ENCODE measurements at regions not wholly inside any gene's neighbourhood (a gene's known extent, or its start where the extent isn't known, plus 50 kb on each side); places are given as distances from the start of the nearest gene placed in this dataset.

- no peak for DNase-seq (ENCODE audit: low read depth)
Observed at GRCh38 chr7:93651603-93652159, 77.2 kb upstream of the CALCR start.

GRCh38 chr7:93646538-93646937 is 72.0 kb upstream of the CALCR start:
- no peak for DNase-seq (ENCODE audit: low read depth)

DNA sequence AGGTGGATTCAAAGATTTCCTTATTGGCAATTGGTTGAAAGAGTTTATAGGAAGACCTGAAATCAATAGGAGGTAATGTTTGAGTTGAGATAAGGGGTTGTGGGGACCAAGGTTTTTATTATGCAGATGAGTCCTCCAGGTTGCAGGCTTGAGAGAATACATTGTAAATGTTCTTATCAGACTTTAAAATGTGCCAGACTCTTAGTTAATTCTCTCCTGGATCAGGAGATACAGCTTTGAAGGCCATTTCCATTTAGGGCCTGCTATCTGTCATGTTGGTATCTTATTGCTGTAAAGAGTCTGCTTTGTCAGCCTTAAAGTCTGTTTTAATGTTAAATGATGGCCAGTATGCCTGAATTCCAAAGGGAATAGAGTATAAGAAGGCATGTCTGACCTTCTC is 61.8 kb upstream of the CALCR start:
- DNase-seq (ENCODE audit: low read depth): no peak

DNA sequence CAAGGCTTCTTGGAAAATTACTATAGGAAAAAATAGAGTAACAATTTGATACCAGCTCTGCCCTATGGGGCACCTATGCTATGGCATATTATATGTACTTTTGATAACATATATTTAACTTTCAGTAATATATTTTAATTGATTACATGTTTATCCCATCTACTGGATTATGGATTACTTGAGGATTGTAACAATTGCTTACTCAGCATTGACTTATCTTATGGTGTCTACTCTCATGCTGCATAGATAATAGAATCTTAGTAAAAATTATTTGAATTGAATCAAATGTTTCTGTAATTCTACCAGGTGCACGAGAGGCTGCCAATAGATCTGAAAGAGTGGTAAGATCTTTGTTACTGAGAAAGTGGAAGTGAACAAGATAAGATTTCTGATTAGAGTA is 57.8 kb upstream of the CALCR start:
- no peak for DNase-seq (ENCODE audit: low read depth)

DNA sequence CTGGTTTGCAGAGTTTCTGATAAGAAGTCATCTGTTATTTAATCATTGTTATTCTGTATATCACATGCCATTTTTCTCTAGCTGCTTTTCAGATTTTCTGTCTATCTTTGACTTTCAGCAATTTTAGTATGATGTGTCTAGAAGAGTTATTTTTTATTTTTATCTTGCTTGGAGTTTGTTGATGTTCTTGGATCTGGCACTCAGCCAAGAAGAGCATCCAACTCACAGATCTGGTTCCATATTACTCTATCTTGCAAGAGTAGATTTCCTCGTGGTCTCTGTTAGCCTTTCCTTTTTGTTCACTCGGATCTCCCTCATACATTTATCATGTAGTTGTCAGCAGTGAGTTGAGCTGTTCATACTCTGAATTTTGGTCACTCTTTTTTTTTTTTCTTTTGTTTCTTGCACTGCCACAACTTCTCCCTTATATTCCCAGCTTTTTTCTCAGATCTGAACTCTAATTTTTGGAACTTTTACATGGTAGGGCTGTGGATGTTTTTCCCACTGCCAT is 54.8 kb upstream of the CALCR start:
- DNase-seq (ENCODE audit: low read depth): no peak

DNA sequence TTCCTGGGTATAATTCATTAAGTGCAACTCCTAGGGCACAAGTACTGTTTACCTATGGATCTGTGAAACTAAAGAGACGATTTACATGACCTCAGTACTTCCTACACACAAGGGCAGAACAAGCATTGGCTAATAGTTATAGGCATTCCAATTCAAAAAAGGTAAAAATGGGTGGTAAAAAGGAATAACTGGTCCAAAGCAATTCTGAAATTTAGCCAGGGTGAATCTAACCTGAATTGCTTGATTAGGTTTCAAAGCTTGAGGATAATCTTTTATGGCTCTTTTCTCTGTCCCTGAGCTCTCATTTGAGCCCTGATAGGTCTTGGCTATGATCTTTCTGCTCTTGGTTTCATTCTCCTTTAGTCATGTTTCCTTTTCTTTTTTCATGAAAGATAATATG is 52.3 kb upstream of the CALCR start:
- DNase-seq (ENCODE audit: low read depth): no peak
